A549 (cell line): ENCODE measurements at regions not wholly inside any gene's neighbourhood (a gene's known extent, or its start where the extent isn't known, plus 50 kb on each side); places are given as distances from the start of the nearest gene placed in this dataset.

ENCODE experiments used
- ATAC-seq, 2 experiments: fragments of 200-7000 bp in 1 of 2; fragments of >200 bp in 1 of 2; cut with Nextera tagmentation in 1 of 2; cut with Tn5 transposase in 1 of 2; 3 replicates each; pipeline versions ENCODE4 v1.8.0 to v1.9.1; 2018 to 2020; ENCODE audit warnings: mild to moderate bottlenecking in 1 of 2, moderate library complexity in 1 of 2
- CTCF ChIA-PET: fragments of 300-600 bp; sonication (Branson Sonifier 250); formaldehyde crosslinking; extraction: SDS; loops from one replicate; lab custom pipeline; 2021; ENCODE audit warnings: antibody characterized with exemption, inconsistent platforms; lab: Yijun Ruan, JAX
- POLR2A ChIA-PET: fragments of 350-600 bp; formaldehyde crosslinking; extraction: SDS; loops from one replicate; lab custom pipeline; 2021; ENCODE audit warnings: antibody characterized with exemption, inconsistent platforms; lab: Yijun Ruan, JAX
- DNase-seq, 2 experiments: peaks; one replicate each; pipeline versions ENCODE4 v3.0.0 to v3.0.0-alpha.2; 2011 to 2016; ENCODE audit warnings: low read depth in 1 of 2, low spot score in 1 of 2
- FAIRE-seq: peaks from 2 replicates; lab custom pipeline; 2011; peaks lifted over from hg19 to GRCh38; lab: Jason Lieb, UNC
- H3K27ac ChIP-seq, 2 experiments: fragments of >200 bp; sonication (Bioruptor Twin); formaldehyde crosslinking; 3 replicates each; pipeline ENCODE4 v1.5.1; 2016 to 2017
- H3K4me1 ChIP-seq: fragments of >200 bp; sonication (Bioruptor Twin); formaldehyde crosslinking; 3 replicates; pipeline ENCODE4 v1.6.1; 2016
- H3K4me2 ChIP-seq: fragments of >200 bp; sonication (Bioruptor Twin); formaldehyde crosslinking; 3 replicates; pipeline ENCODE4 v1.6.1; 2016
- H3K4me3 ChIP-seq: fragments of >200 bp; sonication (Bioruptor Twin); formaldehyde crosslinking; 3 replicates; pipeline ENCODE4 v1.5.1; 2016
- H3K9me3 ChIP-seq: fragments of >200 bp; sonication (Bioruptor Twin); formaldehyde crosslinking; 3 replicates; pipeline ENCODE4 v1.6.1; 2016
- BHLHE40 ChIP-seq: IDR thresholded peaks from 2 replicates; pipeline ENCODE4 v1.6.1; 2012; ENCODE audit warnings: low read depth, low read length, inconsistent platforms
- CHD2 ChIP-seq: fragments of 150-350 bp; IDR thresholded peaks from 2 replicates; pipeline ENCODE4 v1.6.1; 2014; ENCODE audit warnings: low read length; ENCODE audit not compliant: partially characterized antibody
- EHMT2 ChIP-seq: fragments of 200-600 bp; sonication (generic); IDR thresholded peaks from 2 replicates; pipeline ENCODE4 v1.6.1; 2016; ENCODE audit warnings: antibody characterized with exemption, low read depth, mild to moderate bottlenecking, moderate library complexity
- EP300 ChIP-seq, 2 experiments: fragments of >200 bp; sonication (Bioruptor Twin); formaldehyde crosslinking; IDR thresholded peaks; 2 replicates in 1 of 2; 3 replicates in 1 of 2; pipeline ENCODE4 v1.6.1; 2016 to 2017
- FOSB ChIP-seq: fragments of 250-450 bp; sonication (Bioruptor Pico); IDR thresholded peaks from 2 replicates; pipeline ENCODE4 v1.5.0; 2020; ENCODE audit warnings: mild to moderate bottlenecking, moderate library complexity
- FOSL2 ChIP-seq, 2 experiments: fragments of 450-650 bp in 1 of 2; fragments of >200 bp in 1 of 2; sonication (Bioruptor Twin) in 1 of 2; formaldehyde crosslinking; IDR thresholded peaks; 2 replicates each; pipeline versions ENCODE4 v1.5.0 to v1.6.1; 2016 to 2020; ENCODE audit warnings: mild to moderate bottlenecking in 1 of 2, moderate library complexity in 1 of 2
- FOXS1 ChIP-seq: fragments of 250-450 bp; sonication (Bioruptor Pico); IDR thresholded peaks from 2 replicates; pipeline ENCODE4 v1.5.0; 2020; ENCODE audit warnings: mild to moderate bottlenecking, moderate library complexity
- HOXA7 ChIP-seq: fragments of 250-450 bp; sonication (Bioruptor Pico); IDR thresholded peaks from 2 replicates; pipeline ENCODE4 v1.5.0; 2020; ENCODE audit warnings: mild to moderate bottlenecking, moderate library complexity
- JUN ChIP-seq, 2 experiments: fragments of >200 bp; sonication (Bioruptor Twin); formaldehyde crosslinking; IDR thresholded peaks; 2 replicates in 1 of 2; 3 replicates in 1 of 2; pipeline ENCODE4 v1.6.1; 2016 to 2017
- KDM1A ChIP-seq: fragments of 200-600 bp; sonication (generic); IDR thresholded peaks from 2 replicates; pipeline ENCODE4 v1.6.1; 2016; ENCODE audit warnings: low read depth, mild to moderate bottlenecking
- KDM5A ChIP-seq: fragments of 200-600 bp; sonication (generic); IDR thresholded peaks from 2 replicates; pipeline ENCODE4 v1.6.1; 2016; ENCODE audit warnings: antibody characterized with exemption, mild to moderate bottlenecking
- MAZ ChIP-seq: fragments of 150-350 bp; IDR thresholded peaks from 2 replicates; pipeline ENCODE4 v1.6.1; 2014; ENCODE audit warnings: antibody characterized with exemption, low read depth, low read length, borderline replicate concordance
- NFE2L2 ChIP-seq: fragments of 150-350 bp; conservative IDR thresholded peaks from 2 replicates; pipeline ENCODE4 v1.6.1; 2014; ENCODE audit warnings: low read length
- NR3C1 ChIP-seq: fragments of >200 bp; sonication (Bioruptor Twin); formaldehyde crosslinking; IDR thresholded peaks from 3 replicates; pipeline ENCODE4 v1.6.1; 2017
- PHF8 ChIP-seq: fragments of 200-600 bp; sonication (generic); IDR thresholded peaks from 2 replicates; pipeline ENCODE4 v1.6.1; 2016; ENCODE audit warnings: low read depth, mild to moderate bottlenecking, antibody characterized with exemption, moderate library complexity, borderline replicate concordance
- POLR2A ChIP-seq: IDR thresholded peaks from 2 replicates; pipeline ENCODE4 v1.6.1; 2012; ENCODE audit warnings: mild to moderate bottlenecking, low read length
- RARB ChIP-seq: fragments of 250-450 bp; sonication (Bioruptor Pico); IDR thresholded peaks from 2 replicates; pipeline ENCODE4 v1.8.0; 2021; ENCODE audit warnings: mild to moderate bottlenecking, moderate library complexity
- RCOR1 ChIP-seq: fragments of 150-350 bp; IDR thresholded peaks from 2 replicates; pipeline ENCODE4 v1.6.1; 2014; ENCODE audit warnings: antibody characterized with exemption, low read length, low read depth
- RFX5 ChIP-seq: fragments of 450-650 bp; IDR thresholded peaks from 2 replicates; pipeline ENCODE4 v1.7.1; 2014; ENCODE audit warnings: antibody characterized with exemption, mild to moderate bottlenecking, moderate library complexity
- RNF2 ChIP-seq: fragments of 200-600 bp; sonication (generic); IDR thresholded peaks from 2 replicates; pipeline ENCODE4 v1.6.1; 2016; ENCODE audit warnings: low read depth, mild to moderate bottlenecking, antibody characterized with exemption, moderate library complexity, borderline replicate concordance
- SREBF2 ChIP-seq: fragments of 450-650 bp; IDR thresholded peaks from 2 replicates; pipeline ENCODE4 v1.6.1; 2014; ENCODE audit warnings: mild to moderate bottlenecking, moderate library complexity
- TP53 ChIP-seq: fragments of 250-450 bp; sonication (Bioruptor Pico); IDR thresholded peaks from 2 replicates; pipeline ENCODE4 v1.5.0; 2021; ENCODE audit warnings: mild to moderate bottlenecking, moderate library complexity
- ZC3H11A ChIP-seq: fragments of 450-650 bp; IDR thresholded peaks from 2 replicates; pipeline ENCODE4 v1.6.1; 2014; ENCODE audit warnings: antibody characterized with exemption, mild to moderate bottlenecking
- ZNF302 ChIP-seq: fragments of 250-450 bp; sonication (Bioruptor Pico); IDR thresholded peaks from 2 replicates; pipeline ENCODE4 v1.9.0; 2021; ENCODE audit warnings: inconsistent platforms, mild to moderate bottlenecking, moderate library complexity
- ZSCAN20 ChIP-seq: fragments of 250-450 bp; sonication (Bioruptor Pico); IDR thresholded peaks from 2 replicates; pipeline ENCODE4 v1.8.0; 2022; ENCODE audit warnings: mild to moderate bottlenecking, moderate library complexity
- WGBS: methylation state at CpG from one replicate; pipeline ENCODE4 v1.1.6; 2017; ENCODE audit errors: missing lambda C conversion rate; 5-methylcytosine and 5-hydroxymethylcytosine counted together
- TF ChIP-seq, protein P1 (sequence below): fragments of 250-450 bp; sonication (Bioruptor Pico); IDR thresholded peaks from 2 replicates; pipeline ENCODE4 v1.5.0; 2021; ENCODE audit warnings: mild to moderate bottlenecking, moderate library complexity, borderline replicate concordance
- TF ChIP-seq, protein P2 (sequence below): IDR thresholded peaks from 2 replicates; pipeline ENCODE4 v1.6.1; 2012; ENCODE audit warnings: low read depth, borderline replicate concordance

DNA sequence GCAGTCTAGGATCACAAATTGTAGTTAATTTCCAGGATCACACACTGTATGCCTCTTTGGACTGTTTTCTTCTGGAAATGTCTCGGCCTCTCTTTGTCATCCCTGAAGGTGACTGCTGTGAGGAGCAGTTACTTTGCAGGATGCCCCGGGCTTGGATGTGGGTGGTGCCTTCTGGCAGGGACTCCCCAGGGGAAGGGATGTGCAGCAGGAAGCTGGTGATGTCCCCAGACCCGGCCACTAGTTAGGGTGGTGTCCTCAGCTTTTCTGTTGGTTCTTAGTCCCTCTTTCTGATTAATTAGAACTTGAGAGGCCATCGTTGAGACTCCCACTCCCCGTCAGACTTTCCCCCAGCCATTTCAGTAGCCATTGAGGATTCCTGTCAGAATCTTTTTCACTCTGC, 286.6 kb upstream of the HDAC4 start:
- FAIRE-seq, result no peak
- 20% methylated on average over 5 of the region's 5 CpGs for WGBS
- no peak for TF ChIP-seq KDM1A
- TF ChIP-seq, protein P1, sequence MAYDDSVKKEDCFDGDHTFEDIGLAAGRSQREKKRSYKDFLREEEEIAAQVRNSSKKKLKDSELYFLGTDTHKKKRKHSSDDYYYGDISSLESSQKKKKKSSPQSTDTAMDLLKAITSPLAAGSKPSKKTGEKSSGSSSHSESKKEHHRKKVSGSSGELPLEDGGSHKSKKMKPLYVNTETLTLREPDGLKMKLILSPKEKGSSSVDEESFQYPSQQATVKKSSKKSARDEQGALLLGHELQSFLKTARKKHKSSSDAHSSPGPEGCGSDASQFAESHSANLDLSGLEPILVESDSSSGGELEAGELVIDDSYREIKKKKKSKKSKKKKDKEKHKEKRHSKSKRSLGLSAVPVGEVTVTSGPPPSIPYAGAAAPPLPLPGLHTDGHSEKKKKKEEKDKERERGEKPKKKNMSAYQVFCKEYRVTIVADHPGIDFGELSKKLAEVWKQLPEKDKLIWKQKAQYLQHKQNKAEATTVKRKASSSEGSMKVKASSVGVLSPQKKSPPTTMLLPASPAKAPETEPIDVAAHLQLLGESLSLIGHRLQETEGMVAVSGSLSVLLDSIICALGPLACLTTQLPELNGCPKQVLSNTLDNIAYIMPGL (CRISPR knock-in tag), result no peak
- TF ChIP-seq, all 56 proteins: peak for 0

DNA sequence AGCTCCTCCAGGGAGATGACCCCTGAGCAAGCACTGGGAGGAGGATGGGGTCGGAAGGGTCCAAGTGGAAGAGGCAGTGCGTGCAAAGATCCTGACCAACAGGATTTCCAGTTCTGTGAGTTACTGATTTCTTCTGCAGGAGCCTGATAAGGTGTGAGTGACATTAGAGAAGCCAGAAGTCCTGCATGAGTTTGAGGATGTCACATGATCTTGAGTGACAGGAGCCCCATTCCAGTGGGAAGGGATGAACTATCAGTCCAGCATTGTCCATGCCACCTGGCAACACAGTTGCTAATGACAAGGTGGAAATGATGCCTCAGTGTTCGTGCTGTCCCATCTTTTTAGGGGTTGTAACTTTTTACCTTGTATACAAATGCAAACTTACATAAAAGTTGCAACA, 285.1 kb upstream of the HDAC4 start:
- DNase-seq, result no peak
- ATAC-seq, result no peak
- WGBS, result 33% methylated on average over 3 of the region's 3 CpGs
- CTCF ChIA-PET, result no interaction called here
- Histone ChIP-seq H3K27ac (no peak overlapping the region), H3K4me3 (no peak overlapping the region), H3K9me3 (no peaks in the 10 kb centered on the region; the same call in 2 of the 3 replicates), H3K4me2 (no peak overlapping the region)
- no peak for TF ChIP-seq PHF8
- no peak for TF ChIP-seq KDM1A
- no peak for TF ChIP-seq RFX5
- no peak for TF ChIP-seq EHMT2
- no peak for TF ChIP-seq KDM5A
- TF ChIP-seq FOSL2 (IDR thresholded peaks at IDR 0.05), result no peak
- no peak for TF ChIP-seq FOSL2 (CRISPR knock-in tag; IDR thresholded peaks at IDR 0.05)
- TF ChIP-seq, protein P2, sequence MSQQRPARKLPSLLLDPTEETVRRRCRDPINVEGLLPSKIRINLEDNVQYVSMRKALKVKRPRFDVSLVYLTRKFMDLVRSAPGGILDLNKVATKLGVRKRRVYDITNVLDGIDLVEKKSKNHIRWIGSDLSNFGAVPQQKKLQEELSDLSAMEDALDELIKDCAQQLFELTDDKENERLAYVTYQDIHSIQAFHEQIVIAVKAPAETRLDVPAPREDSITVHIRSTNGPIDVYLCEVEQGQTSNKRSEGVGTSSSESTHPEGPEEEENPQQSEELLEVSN, result no peak
- no peak for TF ChIP-seq TP53 (CRISPR knock-in tag)
- TF ChIP-seq CHD2, result no peak
- TF ChIP-seq SREBF2, result no peak
- TF ChIP-seq NFE2L2, result no peak
- TF ChIP-seq ZC3H11A, result no peak
- no peak for TF ChIP-seq MAZ
- TF ChIP-seq FOSB, result no peak
- no peak for TF ChIP-seq RNF2
- TF ChIP-seq HOXA7, result no peak
- TF ChIP-seq, all 56 proteins: peak for 0
- POLR2A ChIA-PET, result no interaction called here
- no peak for FAIRE-seq
- H3K4me1 ChIP-seq, result no peaks in the 10 kb centered on the region

More for the DNA sequence above, 286.6 kb upstream of the HDAC4 start:
- no peak overlapping the region for H3K27ac ChIP-seq
- H3K4me3 ChIP-seq, result no peak overlapping the region
- no peak overlapping the region for H3K4me2 ChIP-seq
- H3K4me1 ChIP-seq, result no peaks in the 10 kb centered on the region
- ChIA-PET CTCF (no interaction called here), POLR2A (no interaction called here)
- ATAC-seq (no peak), DNase-seq (no peak)
- H3K9me3 ChIP-seq, result no peaks in the 10 kb centered on the region; the same call in 2 of the 3 replicates

DNA sequence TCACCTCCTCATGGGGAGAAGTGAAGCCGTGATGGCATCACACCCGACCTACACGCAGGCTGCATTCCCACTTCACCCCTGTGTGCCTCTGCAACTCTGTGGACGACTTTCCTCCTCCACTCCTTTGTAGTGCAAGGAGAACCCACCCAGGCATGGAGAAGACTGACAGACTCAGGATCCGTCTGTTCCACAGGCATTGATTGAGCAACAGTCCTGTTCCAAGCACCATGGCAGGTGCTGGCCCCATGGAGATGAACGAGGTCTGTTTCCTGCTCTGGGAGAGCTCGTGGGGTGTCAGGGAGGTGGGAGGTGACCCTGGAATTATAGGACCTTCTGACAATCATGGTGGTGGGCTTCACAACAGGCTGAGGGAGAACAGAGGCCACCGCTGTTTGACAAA, 284.7 kb upstream of the HDAC4 start:
- no peaks in the 10 kb centered on the region; the same call in 2 of the 3 replicates for H3K9me3 ChIP-seq
- ATAC-seq (no peak), FAIRE-seq (no peak), DNase-seq (no peak)
- no peak overlapping the region for H3K4me3 ChIP-seq
- WGBS, result 30% methylated on average over 6 of the region's 8 CpGs
- H3K4me1 ChIP-seq, result no peaks in the 10 kb centered on the region
- no peak overlapping the region for H3K27ac ChIP-seq
- no peak overlapping the region for H3K4me2 ChIP-seq
- POLR2A ChIA-PET, result no interaction called here
- CTCF ChIA-PET, result interaction anchor here (1.2 kb wide), 1 partner anchor 12 kb away, joined by 3 read pairs; no protein-coding TSS in a partner anchor
- TF ChIP-seq ZC3H11A (no peak), SREBF2 (no peak), RFX5 (no peak), NR3C1 (no peak), JUN (IDR thresholded peaks at IDR 0.05) (no peak), TP53 (CRISPR knock-in tag) (no peak), FOXS1 (CRISPR knock-in tag) (no peak), POLR2A (no peak), RARB (CRISPR knock-in tag) (no peak), EP300 (IDR thresholded peaks at IDR 0.05) (no peak), ZNF302 (CRISPR knock-in tag) (no peak), FOSB (no peak), FOSL2 (IDR thresholded peaks at IDR 0.05) (no peak), FOSL2 (CRISPR knock-in tag; IDR thresholded peaks at IDR 0.05) (no peak), ZSCAN20 (no peak), RNF2 (no peak), RCOR1 (no peak), BHLHE40 (no peak)
- TF ChIP-seq, protein P2, result no peak
- TF ChIP-seq, all 56 proteins: peak for 0
